HuH-7 (cell line): ENCODE measurements at regions not wholly inside any gene's neighbourhood (a gene's known extent, or its start where the extent isn't known, plus 50 kb on each side); places are given as distances from the start of the nearest gene placed in this dataset.
"Not testable (repeated sequence)": the region's sequence is repeated elsewhere in the genome, so short reads cannot be mapped to it uniquely, and the experiment has no call there.

Experiments used
- DNase-seq: peaks from one replicate; pipeline ENCODE4 v3.0.0; 2011; ENCODE audit warnings: low spot score

GRCh38 chr4:103499094-103499493 is 220.7 kb downstream of the TACR3 start:
- no peak for DNase-seq

- no peak for DNase-seq
Measured at GRCh38 chr4:103498161-103499070, 221.4 kb downstream of the TACR3 start.

GRCh38 chr4:103497692-103498091 is 222.1 kb downstream of the TACR3 start:
- DNase-seq, result no peak

GRCh38 chr4:103496800-103497199 is 223.0 kb downstream of the TACR3 start:
- no peak for DNase-seq

GRCh38 chr4:103493450-103494159 is 226.2 kb downstream of the TACR3 start:
- no peak for DNase-seq

GRCh38 chr4:103485296-103485695 is 234.5 kb downstream of the TACR3 start:
- DNase-seq, result not testable (repeated sequence)

GRCh38 chr4:103484521-103484920 is 235.3 kb downstream of the TACR3 start:
- no peak for DNase-seq

GRCh38 chr4:103482893-103483292 is 236.9 kb downstream of the TACR3 start:
- peak; percentile 3 for DNase-seq

GRCh38 chr4:103482471-103482870 is 237.3 kb downstream of the TACR3 start:
- no peak for DNase-seq

- DNase-seq, result no peak
Measured at GRCh38 chr4:103478734-103479133, 241.1 kb downstream of the TACR3 start.

- no peak for DNase-seq
Measured at GRCh38 chr4:103478210-103478609, 241.6 kb downstream of the TACR3 start.

- no peak for DNase-seq
Measured at GRCh38 chr4:103457566-103457965, 259.4 kb upstream of the CENPE start.

- no peak for DNase-seq
Measured at GRCh38 chr4:103451341-103451740, 253.2 kb upstream of the CENPE start.

- DNase-seq, result no peak
Measured at GRCh38 chr4:103450693-103451092, 252.6 kb upstream of the CENPE start.

GRCh38 chr4:103449296-103450023 is 251.3 kb upstream of the CENPE start:
- DNase-seq, result no peak

GRCh38 chr4:103445377-103445776 is 247.2 kb upstream of the CENPE start:
- no peak for DNase-seq

- no peak for DNase-seq
Measured at GRCh38 chr4:103443324-103443723, 245.2 kb upstream of the CENPE start.

- no peak for DNase-seq
Measured at GRCh38 chr4:103429283-103429682, 231.1 kb upstream of the CENPE start.

GRCh38 chr4:103425406-103425805 is 227.3 kb upstream of the CENPE start:
- peak; percentile 15 for DNase-seq

- DNase-seq, result peak; percentile 27
Measured at GRCh38 chr4:103424853-103425252, 226.7 kb upstream of the CENPE start.

- DNase-seq, result no peak
Measured at GRCh38 chr4:103423261-103423660, 225.1 kb upstream of the CENPE start.

GRCh38 chr4:103422467-103423219 is 224.5 kb upstream of the CENPE start:
- no peak for DNase-seq
